Lower leg skin (tissue), 3 donors: ENCODE measurements at regions not wholly inside any gene's neighbourhood (a gene's known extent, or its start where the extent isn't known, plus 50 kb on each side); places are given as distances from the start of the nearest gene placed in this dataset.

Experiments
- CTCF ChIP-seq, 3 donors: fragments of 450-650 bp; IDR thresholded peaks; one replicate each; pipeline ENCODE4 v1.5.1; 2016; ENCODE audit warnings: antibody characterized with exemption in 3 of 3, mild to moderate bottlenecking in 3 of 3, moderate library complexity in 2 of 3
- POLR2A ChIP-seq, 2 donors: fragments of 450-650 bp; IDR thresholded peaks; one replicate each; pipeline ENCODE4 v1.6.1; 2016 to 2017; ENCODE audit warnings: antibody characterized with exemption in 2 of 2, mild to moderate bottlenecking in 1 of 2, moderate library complexity in 1 of 2

DNA sequence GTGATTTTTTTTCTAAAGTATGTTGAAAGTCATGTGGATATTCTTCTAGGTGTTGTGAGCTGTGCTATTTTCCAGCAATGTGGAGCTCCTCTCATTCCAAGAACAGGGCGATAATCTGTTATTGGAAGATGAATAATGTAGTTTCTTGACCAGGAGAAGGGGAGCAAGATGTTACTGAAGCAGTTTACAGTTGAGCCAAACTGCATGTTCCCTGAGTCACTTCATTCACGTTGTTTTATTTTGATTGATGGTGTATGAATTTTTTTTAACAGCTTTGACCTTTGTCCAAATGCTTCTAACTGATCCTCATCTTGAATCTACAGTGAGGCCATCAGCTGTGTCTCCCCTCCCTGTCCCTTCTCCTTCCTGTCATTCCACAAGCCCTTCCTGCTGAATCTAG is 277.1 kb upstream of the KLF6 start:
- TF ChIP-seq CTCF (IDR thresholded peaks at IDR 0.05): no peak
- no peak for TF ChIP-seq POLR2A (IDR thresholded peaks at IDR 0.05)
